ENCODE measurements at regions not wholly inside any gene's neighbourhood (a gene's known extent, or its start where the extent isn't known, plus 50 kb on each side); places are given as distances from the start of the nearest gene placed in this dataset.

GRCh38 chr2:144156736-144157640 is 362.9 kb downstream of the ZEB2 start:
- no peak overlapping the region for H3K4me3 ChIP-seq (ENCODE audit: low read depth, low read length)
- no peak for TF ChIP-seq CTCF (IDR thresholded peaks at IDR 0.05; ENCODE audit: low read depth, low read length, missing control alignments)
- DNase-seq (ENCODE audit: low read depth) = no peak

- DNase-seq (ENCODE audit: low read depth) = no peak
- no peak overlapping the region for H3K4me3 ChIP-seq (ENCODE audit: low read depth, low read length)
- no peak for TF ChIP-seq CTCF (IDR thresholded peaks at IDR 0.05; ENCODE audit: low read depth, low read length, missing control alignments)
Measured at GRCh38 chr2:144154205-144154604, 365.7 kb downstream of the ZEB2 start.

- no peak overlapping the region for H3K4me3 ChIP-seq (ENCODE audit: low read depth, low read length)
- no peak for TF ChIP-seq CTCF (IDR thresholded peaks at IDR 0.05; ENCODE audit: low read depth, low read length, missing control alignments)
- DNase-seq (ENCODE audit: low read depth) = no peak
Measured at GRCh38 chr2:144152817-144153271, 367.1 kb downstream of the ZEB2 start.

- no peak for DNase-seq (ENCODE audit: low read depth)
- H3K4me3 ChIP-seq (ENCODE audit: low read depth, low read length) = no peak overlapping the region
- no peak for TF ChIP-seq CTCF (IDR thresholded peaks at IDR 0.05; ENCODE audit: low read depth, low read length, missing control alignments)
Measured at GRCh38 chr2:144151851-144152250, 368.1 kb downstream of the ZEB2 start.

- no peak for DNase-seq (ENCODE audit: low read depth)
- TF ChIP-seq CTCF (IDR thresholded peaks at IDR 0.05; ENCODE audit: low read depth, low read length, missing control alignments) = no peak
- no peak overlapping the region for H3K4me3 ChIP-seq (ENCODE audit: low read depth, low read length)
Measured at GRCh38 chr2:144151405-144151804, 368.5 kb downstream of the ZEB2 start.

- no peak for TF ChIP-seq CTCF (IDR thresholded peaks at IDR 0.05; ENCODE audit: low read depth, low read length, missing control alignments)
- DNase-seq (ENCODE audit: low read depth) = no peak
Measured at GRCh38 chr2:144147356-144147755, 372.6 kb downstream of the ZEB2 start.

GRCh38 chr2:144146876-144147275 is 373.0 kb downstream of the ZEB2 start:
- no peak for DNase-seq (ENCODE audit: low read depth)
- H3K4me3 ChIP-seq (ENCODE audit: low read depth, low read length) = no peak overlapping the region
- TF ChIP-seq CTCF (IDR thresholded peaks at IDR 0.05; ENCODE audit: low read depth, low read length, missing control alignments) = no peak

More at GRCh38 chr2:144147356-144147755, 372.6 kb downstream of the ZEB2 start:
- no peak overlapping the region for H3K4me3 ChIP-seq (ENCODE audit: low read depth, low read length)

Data from GM12864 (cell line).